Stimulated activated naive B cell treated with anti-CD40 and anti-IgM and Interleukin-4, amounts not matched to agents 10 μg/mL and 1 μg/mL and 100 μg/mL, for 72 hours (primary cell): ENCODE measurements at regions not wholly inside any gene's neighbourhood (a gene's known extent, or its start where the extent isn't known, plus 50 kb on each side); places are given as distances from the start of the nearest gene placed in this dataset.

ENCODE experiments used
- ATAC-seq, 2 donors: fragments of 150-1000 bp; cut with Tn5 transposase; replicated peaks; 2 replicates each; pipeline ENCODE4 v1.10.0; 2021; ENCODE audit warnings: moderate library complexity in 1 of 2
- DNase-seq: peaks from one replicate; pipeline ENCODE4 v3.0.0; 2021
- H3K27ac Mint-ChIP-seq: one replicate; pipeline ENCODE4 v1.8.0; 2022; ENCODE audit warnings: mild to moderate bottlenecking, mixed read lengths
- H3K27me3 Mint-ChIP-seq, 2 donors: one replicate each; pipeline ENCODE4 v1.8.0; 2022; ENCODE audit warnings: mixed read lengths in 2 of 2
- H3K36me3 Mint-ChIP-seq, 2 donors: one replicate each; pipeline ENCODE4 v1.8.0; 2022; ENCODE audit warnings: mixed read lengths in 2 of 2, mild to moderate bottlenecking in 1 of 2
- H3K4me1 Mint-ChIP-seq, 2 donors: one replicate each; pipeline ENCODE4 v1.8.0; 2022; ENCODE audit warnings: mixed read lengths in 2 of 2, mild to moderate bottlenecking in 1 of 2
- H3K4me3 Mint-ChIP-seq, 2 donors: one replicate each; pipeline ENCODE4 v1.8.0; 2022; ENCODE audit warnings: mild to moderate bottlenecking in 2 of 2, mixed read lengths in 2 of 2, moderate library complexity in 1 of 2
- H3K9me3 Mint-ChIP-seq, 2 donors: one replicate each; pipeline ENCODE4 v1.8.0; 2022; ENCODE audit warnings: mixed read lengths in 2 of 2, mild to moderate bottlenecking in 1 of 2

DNA sequence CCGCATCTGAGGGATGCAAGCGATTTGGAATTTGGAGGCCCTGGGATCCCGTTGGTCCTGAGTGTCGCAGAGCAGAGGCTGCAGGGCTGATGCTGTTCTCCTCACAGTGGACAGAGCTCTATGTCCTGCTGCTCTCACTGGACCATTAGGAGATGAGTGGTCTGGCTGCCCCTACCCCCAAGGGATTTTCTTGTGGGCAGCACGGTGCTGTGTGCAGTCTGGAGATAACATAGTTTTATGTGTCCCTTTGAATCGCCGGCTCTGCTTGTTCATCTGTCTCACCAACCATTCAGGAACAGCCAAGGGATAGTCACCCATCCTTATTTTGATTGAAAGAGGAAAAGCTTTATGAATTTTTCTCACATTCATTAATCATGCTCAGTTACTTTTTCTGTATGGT is 49.9 kb downstream of the CHRM3 start:
- Mint-ChIP-seq H3K4me1 (no peaks in the 10 kb centered on the region), H3K27ac (no peak overlapping the region), H3K27me3 (no peaks in the 10 kb centered on the region), H3K4me3 (no peak overlapping the region), H3K36me3 (no peaks in the 10 kb centered on the region), H3K9me3 (peaks cover 0 to 2% of the 10 kb centered on the region in 2 donors)
- DNase-seq (no peak), ATAC-seq (no peak)

DNA sequence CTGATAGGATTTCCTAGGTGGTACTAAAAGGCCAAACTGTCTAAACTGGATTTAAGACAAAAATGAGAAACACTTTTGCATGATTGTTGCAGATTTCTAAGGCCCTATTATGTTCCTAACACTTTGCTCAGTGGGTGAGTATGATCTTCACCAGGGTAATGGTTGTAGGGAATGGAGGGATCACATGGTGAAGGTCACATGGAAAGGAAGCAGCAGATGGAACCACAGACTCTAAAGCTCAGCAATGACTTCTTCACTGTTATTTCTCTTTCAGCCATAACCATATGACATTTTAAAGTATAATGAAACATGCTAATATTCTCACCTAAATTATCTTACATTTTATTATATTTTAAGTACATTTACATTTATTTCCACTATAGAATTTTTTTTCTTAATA is 51.5 kb downstream of the CHRM3 start:
- Mint-ChIP-seq H3K9me3 (peaks cover 0 to 2% of the 10 kb centered on the region in 2 donors), H3K4me3 (no peak overlapping the region), H3K36me3 (no peaks in the 10 kb centered on the region), H3K27me3 (no peaks in the 10 kb centered on the region), H3K27ac (no peak overlapping the region), H3K4me1 (no peaks in the 10 kb centered on the region)
- ATAC-seq (no peak), DNase-seq (no peak)

- Mint-ChIP-seq H3K4me3 (no peak overlapping the region), H3K4me1 (no peaks in the 10 kb centered on the region), H3K27me3 (no peaks in the 10 kb centered on the region), H3K27ac (no peak overlapping the region), H3K36me3 (no peaks in the 10 kb centered on the region), H3K9me3 (peaks cover 0 to 2% of the 10 kb centered on the region in 2 donors)
- ATAC-seq, result no peak
- DNase-seq, result no peak
Measured at GRCh38 chr1:239438891-239439290, 52.5 kb downstream of the CHRM3 start.

- H3K4me3 Mint-ChIP-seq, result no peak overlapping the region
- H3K36me3 Mint-ChIP-seq, result no peaks in the 10 kb centered on the region
- H3K27ac Mint-ChIP-seq, result no peak overlapping the region
- no peaks in the 10 kb centered on the region for H3K27me3 Mint-ChIP-seq
- H3K9me3 Mint-ChIP-seq, result peaks cover 0 to 2% of the 10 kb centered on the region in 2 donors
- DNase-seq (no peak), ATAC-seq (no peak)
- no peaks in the 10 kb centered on the region for H3K4me1 Mint-ChIP-seq
Measured at GRCh38 chr1:239443361-239443760, 57.0 kb downstream of the CHRM3 start.

- DNase-seq (no peak), ATAC-seq (no peak)
- no peaks in the 10 kb centered on the region for H3K4me1 Mint-ChIP-seq
- no peak overlapping the region for H3K27ac Mint-ChIP-seq
- no peak overlapping the region for H3K4me3 Mint-ChIP-seq
- no peaks in the 10 kb centered on the region for H3K27me3 Mint-ChIP-seq
- no peaks in the 10 kb centered on the region for H3K36me3 Mint-ChIP-seq
- no peaks in the 10 kb centered on the region for H3K9me3 Mint-ChIP-seq
Measured at GRCh38 chr1:239446611-239447010, 60.2 kb downstream of the CHRM3 start.

- DNase-seq, result no peak
- H3K9me3 Mint-ChIP-seq, result no peaks in the 10 kb centered on the region
- H3K4me1 Mint-ChIP-seq, result no peaks in the 10 kb centered on the region
Measured at GRCh38 chr1:239448911-239449310, 62.5 kb downstream of the CHRM3 start.

DNA sequence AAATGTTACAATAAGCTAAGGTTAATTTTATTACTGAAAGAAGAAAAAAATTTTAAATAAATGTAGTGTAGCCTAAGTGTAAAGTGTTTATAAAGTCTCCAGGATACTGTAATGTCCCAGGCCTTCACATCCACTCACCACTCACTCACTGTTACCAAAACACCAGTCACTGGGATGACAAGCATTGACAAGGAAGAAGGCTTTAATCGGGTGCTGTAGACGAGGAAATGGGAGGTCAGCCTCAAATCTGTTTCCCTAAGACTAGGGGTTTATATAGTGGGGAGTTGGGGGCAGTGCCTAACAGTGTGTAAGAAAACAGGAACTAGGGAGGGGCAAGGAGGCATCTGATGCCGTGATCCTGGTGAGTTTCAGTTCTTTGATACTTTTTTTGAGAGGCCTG is 69.4 kb downstream of the CHRM3 start:
- Mint-ChIP-seq H3K4me3 (no peak overlapping the region), H3K27ac (no peak overlapping the region), H3K27me3 (no peaks in the 10 kb centered on the region), H3K36me3 (no peaks in the 10 kb centered on the region), H3K9me3 (peaks cover 0 to 2% of the 10 kb centered on the region in 2 donors), H3K4me1 (peaks cover 2 to 10% of the 10 kb centered on the region in 2 donors)
- ATAC-seq (no peak), DNase-seq (no peak)

More at GRCh38 chr1:239448911-239449310, 62.5 kb downstream of the CHRM3 start:
- Mint-ChIP-seq H3K27ac (no peak overlapping the region), H3K27me3 (no peaks in the 10 kb centered on the region), H3K4me3 (no peak overlapping the region), H3K36me3 (no peaks in the 10 kb centered on the region)
- ATAC-seq, result no peak

- Mint-ChIP-seq H3K4me3 (no peak overlapping the region), H3K27ac (no peak overlapping the region), H3K4me1 (peaks cover 2 to 10% of the 10 kb centered on the region in 2 donors), H3K36me3 (no peaks in the 10 kb centered on the region), H3K27me3 (no peaks in the 10 kb centered on the region), H3K9me3 (peaks cover 0 to 2% of the 10 kb centered on the region in 2 donors)
- ATAC-seq, result no peak
- DNase-seq, result no peak
Measured at GRCh38 chr1:239456788-239457187, 70.4 kb downstream of the CHRM3 start.

GRCh38 chr1:239457491-239458143 is 71.2 kb downstream of the CHRM3 start:
- Mint-ChIP-seq H3K27ac (no peak overlapping the region), H3K4me1 (peaks cover 2 to 10% of the 10 kb centered on the region in 2 donors), H3K27me3 (no peaks in the 10 kb centered on the region), H3K4me3 (peak overlapping the region; percentile 42 to 72), H3K36me3 (no peaks in the 10 kb centered on the region), H3K9me3 (peaks cover 0 to 2% of the 10 kb centered on the region in 2 donors)
- ATAC-seq (no peak), DNase-seq (no peak)

GRCh38 chr1:239458144-239458500 is 71.8 kb downstream of the CHRM3 start:
- DNase-seq, result no peak
- Mint-ChIP-seq H3K36me3 (no peaks in the 10 kb centered on the region), H3K27ac (no peak overlapping the region), H3K4me3 (peak overlapping the region; percentile 42 to 72), H3K4me1 (peaks cover 2 to 10% of the 10 kb centered on the region in 2 donors), H3K27me3 (no peaks in the 10 kb centered on the region), H3K9me3 (peaks cover 0 to 2% of the 10 kb centered on the region in 2 donors)
- no peak for ATAC-seq

DNA sequence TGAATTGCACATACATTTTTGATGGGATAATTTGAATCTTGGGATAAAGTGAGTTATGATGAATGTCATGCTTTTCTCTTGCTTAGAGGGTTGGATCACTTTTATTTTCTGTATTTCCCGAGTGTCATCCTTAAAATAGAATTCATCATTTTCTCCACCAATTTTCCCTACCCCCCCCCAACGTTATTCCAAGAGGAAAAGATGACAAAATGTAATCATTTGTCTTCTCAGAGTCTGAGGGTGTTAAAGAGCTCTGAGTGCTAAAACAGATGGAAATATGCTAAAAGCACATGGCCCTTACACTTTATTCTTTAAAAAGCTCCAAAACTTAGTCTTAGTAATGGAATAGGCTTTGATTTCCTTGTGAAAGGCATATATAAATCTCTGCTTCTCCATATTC is 81.4 kb downstream of the CHRM3 start:
- Mint-ChIP-seq H3K9me3 (no peaks in the 10 kb centered on the region), H3K27me3 (no peaks in the 10 kb centered on the region), H3K27ac (no peak overlapping the region), H3K4me3 (no peak overlapping the region), H3K36me3 (no peaks in the 10 kb centered on the region), H3K4me1 (no peaks in the 10 kb centered on the region)
- ATAC-seq (no peak), DNase-seq (no peak)

- Mint-ChIP-seq H3K4me1 (no peaks in the 10 kb centered on the region), H3K9me3 (peaks cover 8 to 9% of the 10 kb centered on the region in 2 donors), H3K27me3 (no peaks in the 10 kb centered on the region), H3K4me3 (no peak overlapping the region), H3K27ac (no peak overlapping the region), H3K36me3 (peaks cover 0 to 2% of the 10 kb centered on the region in 2 donors)
- no peak for DNase-seq
- ATAC-seq, result no peak
Measured at GRCh38 chr1:239478069-239478468, 91.7 kb downstream of the CHRM3 start.

DNA sequence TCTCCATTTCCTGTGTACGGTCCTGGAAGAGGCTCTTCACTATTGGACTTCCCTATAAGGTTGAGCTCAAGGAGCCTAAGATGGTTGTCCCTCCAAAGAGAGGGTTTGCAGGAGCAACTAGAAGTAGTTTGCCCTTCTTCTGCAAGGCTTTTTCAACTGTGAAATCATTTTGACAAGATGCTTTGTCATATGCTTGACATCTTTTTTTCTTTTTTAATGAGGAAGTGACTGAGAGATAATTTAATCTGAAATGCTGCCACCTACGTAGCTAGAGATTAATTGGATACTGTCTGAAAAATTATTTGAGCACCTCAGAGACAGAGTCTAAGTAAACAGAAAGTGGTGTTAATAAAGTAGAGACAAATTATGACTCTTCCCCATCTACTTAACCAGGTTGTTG is 97.0 kb downstream of the CHRM3 start:
- Mint-ChIP-seq H3K9me3 (peaks cover 8% of the 10 kb centered on the region in 2 donors), H3K4me1 (no peaks in the 10 kb centered on the region), H3K27ac (no peak overlapping the region), H3K36me3 (peaks cover 0 to 2% of the 10 kb centered on the region in 2 donors), H3K4me3 (no peak overlapping the region), H3K27me3 (no peaks in the 10 kb centered on the region)
- DNase-seq (no peak), ATAC-seq (no peak)

GRCh38 chr1:239493811-239494414 is 107.5 kb downstream of the CHRM3 start:
- H3K4me3 Mint-ChIP-seq, result no peak overlapping the region
- no peak for ATAC-seq
- H3K36me3 Mint-ChIP-seq, result no peaks in the 10 kb centered on the region
- no peak for DNase-seq
- H3K27me3 Mint-ChIP-seq, result no peaks in the 10 kb centered on the region
- no peak overlapping the region for H3K27ac Mint-ChIP-seq
- H3K4me1 Mint-ChIP-seq, result no peaks in the 10 kb centered on the region
- H3K9me3 Mint-ChIP-seq, result peaks cover 1 to 4% of the 10 kb centered on the region in 2 donors

DNA sequence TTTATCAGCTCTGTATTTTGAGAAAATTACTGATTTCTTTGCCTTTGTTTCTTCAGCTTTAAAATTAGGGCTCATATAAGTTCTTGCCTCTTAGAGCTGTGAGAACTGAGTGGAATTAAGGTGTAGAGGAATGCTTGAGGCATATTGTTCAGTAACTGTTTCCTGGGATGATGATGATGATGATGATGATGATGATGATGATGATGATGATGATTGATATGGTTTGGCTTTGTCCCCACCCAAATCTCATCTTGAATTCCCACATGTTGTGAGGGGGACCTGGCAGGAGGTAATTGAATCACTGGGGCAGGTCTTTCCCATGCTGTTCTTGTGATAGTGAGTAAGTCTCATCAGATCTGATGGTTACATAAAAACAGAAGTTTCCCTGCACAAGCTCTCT is 118.7 kb downstream of the CHRM3 start:
- Mint-ChIP-seq H3K27ac (no peak overlapping the region), H3K4me1 (no peaks in the 10 kb centered on the region), H3K27me3 (no peaks in the 10 kb centered on the region), H3K4me3 (no peak overlapping the region), H3K9me3 (peaks cover 22 to 35% of the 10 kb centered on the region in 2 donors), H3K36me3 (no peaks in the 10 kb centered on the region)
- DNase-seq, result no peak
- ATAC-seq, result no peak
